ENCODE measurements at regions not wholly inside any gene's neighbourhood (a gene's known extent, or its start where the extent isn't known, plus 50 kb on each side); places are given as distances from the start of the nearest gene placed in this dataset.

DNA sequence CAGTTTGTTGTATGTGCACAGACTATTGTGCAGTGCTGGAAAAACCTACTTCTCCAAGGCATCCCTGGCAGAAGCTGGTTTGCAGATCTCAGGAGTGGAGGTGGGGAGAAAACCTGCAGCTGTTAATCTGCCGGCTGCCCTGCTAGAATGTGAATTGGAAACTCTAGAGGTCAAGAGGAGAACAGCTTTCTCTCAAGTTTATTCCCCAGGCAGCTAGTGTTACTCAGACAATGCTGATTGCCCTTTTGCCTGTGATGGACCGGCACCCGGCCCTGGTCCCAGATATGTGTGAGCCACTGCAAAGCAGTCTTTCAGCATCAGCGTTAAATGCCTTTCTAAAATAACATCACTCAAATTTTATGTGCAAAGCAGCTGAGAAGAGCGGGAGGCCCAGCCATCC is 129.7 kb upstream of the TPM1 start:
- no peak for TF ChIP-seq POLR2A (IDR thresholded peaks at IDR 0.05)
- no peak for TF ChIP-seq POLR2AphosphoS5 (IDR thresholded peaks at IDR 0.05; ENCODE audit: insufficient read depth in 1 of 2, low read depth in 1 of 2)
- no peak for TF ChIP-seq CTCF (IDR thresholded peaks at IDR 0.05)
